ENCODE measurements at regions not wholly inside any gene's neighbourhood (a gene's known extent, or its start where the extent isn't known, plus 50 kb on each side); places are given as distances from the start of the nearest gene placed in this dataset.

DNA sequence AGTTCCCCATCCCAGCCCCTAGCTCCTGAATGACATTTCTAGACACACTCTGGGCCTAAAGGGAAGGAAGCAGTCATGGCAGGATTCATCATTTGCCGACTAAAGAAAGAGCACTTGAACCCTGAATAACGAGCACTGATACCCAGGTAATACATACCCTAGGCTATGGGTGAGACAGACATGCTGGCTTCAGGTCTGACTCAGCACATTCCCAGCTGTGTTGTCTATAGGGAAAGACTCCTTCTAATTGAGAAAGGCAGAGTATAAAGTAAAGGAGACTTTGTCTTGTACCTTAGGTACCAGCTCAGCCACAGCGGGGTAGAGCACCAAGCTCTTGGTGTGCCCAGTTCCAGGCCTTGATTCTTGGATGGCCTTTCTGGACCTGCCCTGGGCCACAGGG lies 870.5 kb downstream of the PDCD6IP start:
- H3K9me3 Mint-ChIP-seq (ENCODE audit: unreplicated experiment) = no peaks in the 10 kb centered on the region
- H3K27ac Mint-ChIP-seq (ENCODE audit: low read depth, unreplicated experiment) = no peak overlapping the region
- TF ChIP-seq, protein P1, sequence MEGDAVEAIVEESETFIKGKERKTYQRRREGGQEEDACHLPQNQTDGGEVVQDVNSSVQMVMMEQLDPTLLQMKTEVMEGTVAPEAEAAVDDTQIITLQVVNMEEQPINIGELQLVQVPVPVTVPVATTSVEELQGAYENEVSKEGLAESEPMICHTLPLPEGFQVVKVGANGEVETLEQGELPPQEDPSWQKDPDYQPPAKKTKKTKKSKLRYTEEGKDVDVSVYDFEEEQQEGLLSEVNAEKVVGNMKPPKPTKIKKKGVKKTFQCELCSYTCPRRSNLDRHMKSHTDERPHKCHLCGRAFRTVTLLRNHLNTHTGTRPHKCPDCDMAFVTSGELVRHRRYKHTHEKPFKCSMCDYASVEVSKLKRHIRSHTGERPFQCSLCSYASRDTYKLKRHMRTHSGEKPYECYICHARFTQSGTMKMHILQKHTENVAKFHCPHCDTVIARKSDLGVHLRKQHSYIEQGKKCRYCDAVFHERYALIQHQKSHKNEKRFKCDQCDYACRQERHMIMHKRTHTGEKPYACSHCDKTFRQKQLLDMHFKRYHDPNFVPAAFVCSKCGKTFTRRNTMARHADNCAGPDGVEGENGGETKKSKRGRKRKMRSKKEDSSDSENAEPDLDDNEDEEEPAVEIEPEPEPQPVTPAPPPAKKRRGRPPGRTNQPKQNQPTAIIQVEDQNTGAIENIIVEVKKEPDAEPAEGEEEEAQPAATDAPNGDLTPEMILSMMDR (IDR thresholded peaks at IDR 0.05; ENCODE audit: unreplicated experiment) = no peak
- no peak overlapping the region for H3K4me3 Mint-ChIP-seq (ENCODE audit: unreplicated experiment)
- intact Hi-C loops (cut with micrococcal nuclease) = no loop called here
- ChIA-PET POLR2A (interaction anchor here (0.7 kb wide), 1 partner anchor 328 kb away, joined by 3 read pairs; no protein-coding TSS in a partner anchor), CTCF (interaction anchor here (0.6 kb wide), 1 partner anchor 15 kb away, joined by 3 read pairs; no protein-coding TSS in a partner anchor)
- BruUV-seq (replicated peaks) = no TSS peak
- no peaks in the 10 kb centered on the region for H3K36me3 Mint-ChIP-seq (ENCODE audit: insufficient read depth, unreplicated experiment)
- H3K4me1 Mint-ChIP-seq (ENCODE audit: insufficient read depth, unreplicated experiment) = no peaks in the 10 kb centered on the region
- DNase-seq (ENCODE audit: unreplicated experiment) = no peak
- no peaks in the 10 kb centered on the region for H3K27me3 Mint-ChIP-seq (ENCODE audit: insufficient read depth, unreplicated experiment)

DNA sequence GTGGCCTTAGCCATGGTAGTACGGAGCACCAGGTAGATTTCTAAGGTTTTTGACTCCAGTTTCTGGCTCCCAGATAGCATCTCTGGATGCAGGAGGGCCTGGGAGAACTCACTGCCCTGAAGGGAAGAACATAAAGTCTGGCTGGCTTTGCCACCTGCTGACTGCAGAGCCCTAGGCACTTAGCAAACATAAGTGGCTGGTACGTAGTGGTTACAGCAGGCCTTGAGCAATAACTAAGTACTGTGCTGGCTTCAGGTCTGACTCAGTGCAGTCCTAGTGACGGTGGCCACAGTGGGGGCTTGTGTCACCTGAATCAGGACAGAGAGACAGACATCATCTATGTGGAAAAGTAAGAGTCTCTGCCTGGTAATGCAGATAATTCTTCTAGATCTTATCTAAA lies 871.1 kb downstream of the PDCD6IP start:
- intact Hi-C loops (cut with micrococcal nuclease) = no loop called here
- no peaks in the 10 kb centered on the region for H3K36me3 Mint-ChIP-seq (ENCODE audit: insufficient read depth, unreplicated experiment)
- ChIA-PET CTCF (no interaction called here), POLR2A (no interaction called here)
- H3K9me3 Mint-ChIP-seq (ENCODE audit: unreplicated experiment) = no peaks in the 10 kb centered on the region
- TF ChIP-seq, protein P1 (IDR thresholded peaks at IDR 0.05; ENCODE audit: unreplicated experiment) = no peak
- H3K4me3 Mint-ChIP-seq (ENCODE audit: unreplicated experiment) = no peak overlapping the region
- H3K4me1 Mint-ChIP-seq (ENCODE audit: insufficient read depth, unreplicated experiment) = no peaks in the 10 kb centered on the region
- no peaks in the 10 kb centered on the region for H3K27me3 Mint-ChIP-seq (ENCODE audit: insufficient read depth, unreplicated experiment)
- H3K27ac Mint-ChIP-seq (ENCODE audit: low read depth, unreplicated experiment) = no peak overlapping the region
- BruUV-seq (replicated peaks) = no TSS peak
- DNase-seq (ENCODE audit: unreplicated experiment) = no peak

DNA sequence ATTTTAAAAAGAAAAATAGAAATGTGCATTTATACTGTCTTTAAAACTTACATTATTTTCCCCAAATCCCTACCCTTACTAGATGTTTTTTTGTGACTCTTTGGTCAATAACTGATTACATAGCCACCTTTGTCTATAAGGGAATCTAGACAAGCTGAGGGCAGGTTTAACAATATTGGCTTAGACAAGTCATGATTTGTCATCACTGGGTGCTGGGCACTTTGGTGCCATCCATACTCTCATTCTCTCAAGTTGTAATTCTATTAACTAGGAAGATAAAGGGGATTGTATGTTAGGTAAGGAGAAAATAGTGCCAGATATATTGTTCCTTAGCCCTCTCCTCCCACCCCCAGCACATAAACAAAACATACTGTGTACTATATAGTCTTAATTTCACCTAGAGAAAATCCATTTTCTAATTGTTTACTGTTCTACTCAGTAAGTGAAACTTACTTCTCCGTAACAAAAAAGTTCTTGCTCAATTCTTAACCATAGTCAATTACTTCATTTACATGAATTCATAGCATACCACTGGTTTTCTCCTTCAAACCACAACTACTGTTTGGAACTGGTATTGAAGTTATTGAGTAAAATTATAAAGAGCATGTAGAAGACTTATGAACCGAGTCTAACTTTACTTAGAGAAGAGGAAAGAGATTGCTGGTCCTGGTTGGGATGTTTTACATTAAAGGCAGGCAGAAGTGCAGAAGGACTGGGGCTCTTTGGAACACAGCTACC lies 877.1 kb downstream of the PDCD6IP start:
- TF ChIP-seq, protein P1 (IDR thresholded peaks at IDR 0.05; ENCODE audit: unreplicated experiment) = no peak
- peaks cover 10% of the 10 kb centered on the region for H3K4me1 Mint-ChIP-seq (ENCODE audit: insufficient read depth, unreplicated experiment)
- no peak overlapping the region for H3K4me3 Mint-ChIP-seq (ENCODE audit: unreplicated experiment)
- H3K36me3 Mint-ChIP-seq (ENCODE audit: insufficient read depth, unreplicated experiment) = no peaks in the 10 kb centered on the region
- H3K9me3 Mint-ChIP-seq (ENCODE audit: unreplicated experiment) = no peaks in the 10 kb centered on the region
- no TSS peak for BruUV-seq (replicated peaks)
- H3K27ac Mint-ChIP-seq (ENCODE audit: low read depth, unreplicated experiment) = no peak overlapping the region
- intact Hi-C loops (cut with micrococcal nuclease) = no loop called here
- peak; percentile 29 for DNase-seq (ENCODE audit: unreplicated experiment)
- H3K27me3 Mint-ChIP-seq (ENCODE audit: insufficient read depth, unreplicated experiment) = no peaks in the 10 kb centered on the region
- CTCF ChIA-PET = interaction anchor here (1.0 kb wide), 1 partner anchor 8 kb away, joined by 3 read pairs; no protein-coding TSS in a partner anchor
- POLR2A ChIA-PET = no interaction called here

DNA sequence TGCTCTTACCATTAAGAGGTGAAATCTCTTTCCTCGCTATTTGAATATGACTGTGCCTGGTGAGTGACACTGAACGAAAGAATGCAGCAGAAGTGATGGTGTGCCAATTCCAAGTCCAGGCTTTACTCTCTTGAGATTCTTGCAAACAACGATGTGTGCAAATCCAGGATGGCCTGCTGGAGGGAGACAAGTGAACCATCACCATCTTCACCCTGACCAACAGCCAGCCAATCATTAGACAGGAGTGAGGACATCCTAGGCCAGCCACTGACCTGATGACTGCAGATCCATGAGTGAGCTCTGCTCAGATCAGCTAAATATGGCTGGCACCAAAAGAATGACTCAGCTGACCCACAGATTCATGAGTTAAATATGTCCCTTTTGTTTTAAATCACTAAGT lies 878.0 kb downstream of the PDCD6IP start:
- H3K36me3 Mint-ChIP-seq (ENCODE audit: insufficient read depth, unreplicated experiment) = no peaks in the 10 kb centered on the region

More for the DNA sequence above, 878.0 kb downstream of the PDCD6IP start:
- BruUV-seq (replicated peaks) = no TSS peak
- Mint-ChIP-seq H3K27ac (ENCODE audit: low read depth, unreplicated experiment) (no peak overlapping the region), H3K4me1 (ENCODE audit: insufficient read depth, unreplicated experiment) (peaks cover 10% of the 10 kb centered on the region), H3K9me3 (ENCODE audit: unreplicated experiment) (no peaks in the 10 kb centered on the region), H3K4me3 (ENCODE audit: unreplicated experiment) (no peak overlapping the region), H3K27me3 (ENCODE audit: insufficient read depth, unreplicated experiment) (no peaks in the 10 kb centered on the region)
- DNase-seq (ENCODE audit: unreplicated experiment) = peak; percentile 51
- CTCF ChIA-PET = no interaction called here
- TF ChIP-seq, protein P1 (IDR thresholded peaks at IDR 0.05; ENCODE audit: unreplicated experiment) = no peak
- intact Hi-C loops (cut with micrococcal nuclease) = no loop called here
- POLR2A ChIA-PET = no interaction called here
